Astrocyte (in vitro differentiated cells and primary cell): ENCODE measurements at regions not wholly inside any gene's neighbourhood (a gene's known extent, or its start where the extent isn't known, plus 50 kb on each side); places are given as distances from the start of the nearest gene placed in this dataset.

ENCODE experiments used
- DNase-seq: peaks from one replicate; pipeline ENCODE4 v3.0.0-alpha.2; 2010; ENCODE audit warnings: low read depth
- FAIRE-seq: peaks from 2 replicates; lab custom pipeline; 2011; peaks lifted over from hg19 to GRCh38; lab: Jason Lieb, UNC
- H2AFZ ChIP-seq: 2 replicates; pipeline ENCODE4 v1.6.0; 2012; ENCODE audit warnings: low read depth, low read length, inconsistent platforms
- H3K27ac ChIP-seq: 2 replicates; pipeline ENCODE4 v1.5.1; 2011; ENCODE audit warnings: low read depth, low read length, inconsistent platforms
- H3K27me3 ChIP-seq: 2 replicates; pipeline ENCODE4 v1.6.0; 2011; ENCODE audit warnings: low read length, inconsistent platforms; ENCODE audit not compliant: insufficient read depth
- H3K36me3 ChIP-seq: 2 replicates; pipeline ENCODE4 v1.5.1; 2011; ENCODE audit warnings: low read length, inconsistent platforms; ENCODE audit not compliant: insufficient read depth
- H3K4me1 ChIP-seq: 2 replicates; pipeline ENCODE4 v1.5.1; 2011; ENCODE audit warnings: low read length, inconsistent platforms; ENCODE audit not compliant: insufficient read depth
- H3K4me2 ChIP-seq: 2 replicates; pipeline ENCODE4 v1.6.0; 2012; ENCODE audit warnings: low read length, inconsistent platforms
- H3K4me3 ChIP-seq: 2 replicates; pipeline ENCODE4 v1.5.1; 2011; ENCODE audit warnings: low read depth, mild to moderate bottlenecking, low read length, inconsistent platforms; ENCODE audit not compliant: insufficient read depth
- H3K79me2 ChIP-seq: 2 replicates; pipeline ENCODE4 v1.6.0; 2012; ENCODE audit warnings: mild to moderate bottlenecking, low read length, inconsistent platforms; ENCODE audit not compliant: insufficient read depth
- H3K9ac ChIP-seq: 2 replicates; pipeline ENCODE4 v1.6.0; 2012; ENCODE audit warnings: mild to moderate bottlenecking, low read length, inconsistent platforms
- H3K9me3 ChIP-seq: 2 replicates; pipeline ENCODE4 v1.5.1; 2012; ENCODE audit warnings: low read depth, mild to moderate bottlenecking, low read length, inconsistent platforms; ENCODE audit not compliant: insufficient read depth
- H4K20me1 ChIP-seq: 2 replicates; pipeline ENCODE4 v1.6.0; 2012; ENCODE audit warnings: low read length, inconsistent platforms; ENCODE audit not compliant: insufficient read depth
- H3K27ac Mint-ChIP-seq: one replicate; pipeline ENCODE4 v1.8.0; 2021; ENCODE audit warnings: mild to moderate bottlenecking, mixed read lengths; ENCODE audit not compliant: unreplicated experiment
- H3K27me3 Mint-ChIP-seq: one replicate; pipeline ENCODE4 v1.8.0; 2021; ENCODE audit warnings: low read depth, mixed read lengths; ENCODE audit not compliant: unreplicated experiment
- H3K36me3 Mint-ChIP-seq: one replicate; pipeline ENCODE4 v1.8.0; 2021; ENCODE audit warnings: low read depth, mixed read lengths; ENCODE audit not compliant: unreplicated experiment
- H3K4me1 Mint-ChIP-seq: one replicate; pipeline ENCODE4 v1.8.0; 2021; ENCODE audit warnings: low read depth, mixed read lengths; ENCODE audit not compliant: unreplicated experiment
- H3K4me3 Mint-ChIP-seq: one replicate; pipeline ENCODE4 v1.8.0; 2021; ENCODE audit warnings: mild to moderate bottlenecking, moderate library complexity, mixed read lengths; ENCODE audit not compliant: unreplicated experiment
- H3K9me3 Mint-ChIP-seq: one replicate; pipeline ENCODE4 v1.8.0; 2021; ENCODE audit warnings: mild to moderate bottlenecking, mixed read lengths; ENCODE audit not compliant: unreplicated experiment
- CTCF ChIP-seq: IDR thresholded peaks from 2 replicates; pipeline ENCODE4 v1.5.1; 2011; ENCODE audit warnings: low read depth, mild to moderate bottlenecking, inconsistent platforms, low read length, moderate library complexity; ENCODE audit not compliant: insufficient read depth
- EZH2 ChIP-seq: IDR thresholded peaks from 2 replicates; pipeline ENCODE4 v1.6.1; 2012; ENCODE audit warnings: mild to moderate bottlenecking, low read length, inconsistent platforms; ENCODE audit not compliant: insufficient read depth

- Histone ChIP-seq H3K4me2 (no peak overlapping the region), H3K27ac (no peak overlapping the region), H3K4me3 (no peak overlapping the region), H3K36me3 (no peaks in the 10 kb centered on the region), H3K27me3 (no peaks in the 10 kb centered on the region), H4K20me1 (no peaks in the 10 kb centered on the region), H3K79me2 (no peaks in the 10 kb centered on the region), H3K4me1 (no peaks in the 10 kb centered on the region), H2AFZ (no peak overlapping the region), H3K9me3 (no peaks in the 10 kb centered on the region), H3K9ac (no peak overlapping the region)
- no peak for TF ChIP-seq CTCF
- no peak for TF ChIP-seq EZH2
- Mint-ChIP-seq H3K4me1 (peaks cover 9% of the 10 kb centered on the region), H3K27me3 (peaks cover 4% of the 10 kb centered on the region), H3K4me3 (no peak overlapping the region), H3K9me3 (peaks cover 2% of the 10 kb centered on the region), H3K27ac (no peak overlapping the region), H3K36me3 (peaks cover 23% of the 10 kb centered on the region)
- DNase-seq (no peak), FAIRE-seq (no peak)
These were observed 119.3 kb upstream of the WWC1 start for GRCh38 chr5:168171901-168172759.

- no peak overlapping the region for H3K9ac ChIP-seq
- H3K79me2 ChIP-seq, result no peaks in the 10 kb centered on the region
- DNase-seq (peak; percentile 60), FAIRE-seq (no peak)
- Mint-ChIP-seq H3K4me1 (peaks cover 6% of the 10 kb centered on the region), H3K9me3 (peaks cover 2% of the 10 kb centered on the region), H3K4me3 (no peak overlapping the region), H3K36me3 (peaks cover 23% of the 10 kb centered on the region), H3K27ac (no peak overlapping the region), H3K27me3 (peaks cover 4% of the 10 kb centered on the region)
- H3K4me3 ChIP-seq, result no peak overlapping the region
- H3K36me3 ChIP-seq, result no peaks in the 10 kb centered on the region
- H3K9me3 ChIP-seq, result no peaks in the 10 kb centered on the region
- TF ChIP-seq EZH2 (no peak), CTCF (no peak)
- no peak overlapping the region for H3K27ac ChIP-seq
- no peaks in the 10 kb centered on the region for H3K27me3 ChIP-seq
- H3K4me2 ChIP-seq, result no peak overlapping the region
- H4K20me1 ChIP-seq, result no peaks in the 10 kb centered on the region
- H3K4me1 ChIP-seq, result no peaks in the 10 kb centered on the region
- no peak overlapping the region for H2AFZ ChIP-seq
These were observed 118.7 kb upstream of the WWC1 start for GRCh38 chr5:168172760-168173223.

GRCh38 chr5:168174376-168174775 lies 117.1 kb upstream of the WWC1 start:
- no peaks in the 10 kb centered on the region for H3K36me3 ChIP-seq
- peaks cover 6% of the 10 kb centered on the region for H3K4me1 Mint-ChIP-seq
- TF ChIP-seq EZH2 (no peak), CTCF (no peak)
- H3K27ac ChIP-seq, result no peak overlapping the region
- no peak overlapping the region for H2AFZ ChIP-seq
- peaks cover 24% of the 10 kb centered on the region for H3K36me3 Mint-ChIP-seq
- H3K4me3 Mint-ChIP-seq, result no peak overlapping the region
- H3K27me3 Mint-ChIP-seq, result peaks cover 4% of the 10 kb centered on the region
- H3K4me2 ChIP-seq, result no peak overlapping the region
- no peaks in the 10 kb centered on the region for H4K20me1 ChIP-seq
- DNase-seq (peak; percentile 74), FAIRE-seq (no peak)
- H3K9me3 Mint-ChIP-seq, result peaks cover 2% of the 10 kb centered on the region
- no peak overlapping the region for H3K4me3 ChIP-seq
- no peaks in the 10 kb centered on the region for H3K79me2 ChIP-seq
- H3K27me3 ChIP-seq, result no peaks in the 10 kb centered on the region
- no peaks in the 10 kb centered on the region for H3K9me3 ChIP-seq
- H3K4me1 ChIP-seq, result no peaks in the 10 kb centered on the region
- no peak overlapping the region for H3K27ac Mint-ChIP-seq
- H3K9ac ChIP-seq, result no peak overlapping the region
